GM23248 (cell line): ENCODE measurements at regions not wholly inside any gene's neighbourhood (a gene's known extent, or its start where the extent isn't known, plus 50 kb on each side); places are given as distances from the start of the nearest gene placed in this dataset.

Source experiments
- EZH2 ChIP-seq: fragments of 200-600 bp; sonication (generic); IDR thresholded peaks from 2 replicates; pipeline ENCODE4 v1.6.1; 2018; ENCODE audit warnings: antibody characterized with exemption, mild to moderate bottlenecking; ENCODE audit not compliant: insufficient read depth, poor library complexity, severe bottlenecking
- EZH2phosphoT487 ChIP-seq: fragments of 200-600 bp; sonication (generic); IDR thresholded peaks from 2 replicates; pipeline ENCODE4 v1.6.1; 2018; ENCODE audit warnings: antibody characterized with exemption, moderate library complexity, mild to moderate bottlenecking, low read depth; ENCODE audit not compliant: insufficient read depth

DNA sequence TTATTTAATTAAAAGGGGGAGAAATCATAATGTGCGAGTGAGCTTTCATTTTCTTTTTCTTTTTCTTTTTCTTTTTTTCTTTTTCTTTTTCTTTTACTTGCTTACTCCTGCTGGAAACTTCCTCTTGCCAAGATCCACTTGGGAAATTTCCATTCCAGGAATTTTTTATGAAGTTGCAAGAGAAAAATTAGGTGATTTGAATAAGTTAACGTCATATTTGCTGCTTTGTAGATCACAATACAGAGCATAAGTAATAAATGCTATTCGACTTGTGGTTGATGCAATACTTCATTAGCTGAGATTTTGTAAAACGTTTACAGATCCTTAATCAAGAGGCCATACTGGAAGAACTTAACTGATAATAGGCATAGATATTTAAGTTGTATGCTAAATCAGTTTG, 354.7 kb upstream of the SMIM21 start:
- no peak for TF ChIP-seq EZH2phosphoT487
- no peak for TF ChIP-seq EZH2
